HG03175 (cell line): ENCODE measurements at regions not wholly inside any gene's neighbourhood (a gene's known extent, or its start where the extent isn't known, plus 50 kb on each side); places are given as distances from the start of the nearest gene placed in this dataset.
"Not testable (repeated sequence)": the region's sequence is repeated elsewhere in the genome, so short reads cannot be mapped to it uniquely, and the experiment has no call there.

Experiments
- ATAC-seq: cut with Tn5 transposase; IDR thresholded peaks from one replicate; pipeline ENCODE4 v1.9.1; 2021; ENCODE audit warnings: mild to moderate bottlenecking, moderate library complexity; ENCODE audit not compliant: unreplicated experiment

- not testable (repeated sequence) for ATAC-seq
These were observed 71.5 kb downstream of the WSB1 start for GRCh38 chr17:27365329-27365945.

- ATAC-seq, result no peak
These were observed 72.5 kb downstream of the WSB1 start for GRCh38 chr17:27366437-27366836.

DNA sequence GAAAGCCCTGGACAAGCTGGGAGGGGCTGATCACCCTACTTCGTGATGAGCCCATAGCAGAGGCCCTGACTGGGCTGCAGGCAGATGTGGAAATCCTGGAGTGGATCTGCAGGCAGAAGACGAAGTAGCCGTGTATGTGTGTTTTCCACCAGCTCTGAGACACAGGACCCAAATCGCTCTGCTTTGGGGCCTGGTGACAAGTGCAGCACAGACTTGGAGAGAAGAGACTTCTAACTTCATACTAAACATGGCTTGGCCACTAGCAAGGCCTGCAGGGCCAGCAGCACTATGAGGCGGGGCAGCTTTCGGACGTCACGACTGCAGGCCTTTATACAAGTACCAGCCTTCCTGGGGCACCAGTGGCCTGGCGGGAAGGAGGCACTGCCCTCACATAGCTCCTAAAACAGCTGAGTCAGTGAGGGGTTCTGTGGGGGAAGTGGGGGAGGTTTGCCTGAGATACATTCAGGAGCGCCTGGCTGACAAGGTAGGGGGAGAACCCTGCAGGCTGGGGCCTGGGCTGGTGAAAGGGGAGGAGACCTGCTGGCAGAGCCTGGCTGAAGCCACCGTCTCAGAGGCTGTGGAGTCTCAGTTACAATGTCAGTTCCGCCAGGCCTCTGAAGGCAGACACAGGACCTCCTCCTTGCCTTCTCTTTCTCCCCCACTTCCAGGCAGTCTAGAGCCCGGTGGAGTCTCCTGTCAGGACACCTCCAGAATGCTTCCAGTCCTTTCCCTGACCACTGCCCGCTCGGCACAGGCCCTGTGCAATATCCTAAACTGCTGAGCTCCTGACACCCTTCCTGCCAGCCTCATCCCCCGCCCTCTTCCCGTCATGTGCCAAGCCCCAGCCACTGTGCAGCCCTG, 73.4 kb downstream of the WSB1 start:
- ATAC-seq, result no peak

DNA sequence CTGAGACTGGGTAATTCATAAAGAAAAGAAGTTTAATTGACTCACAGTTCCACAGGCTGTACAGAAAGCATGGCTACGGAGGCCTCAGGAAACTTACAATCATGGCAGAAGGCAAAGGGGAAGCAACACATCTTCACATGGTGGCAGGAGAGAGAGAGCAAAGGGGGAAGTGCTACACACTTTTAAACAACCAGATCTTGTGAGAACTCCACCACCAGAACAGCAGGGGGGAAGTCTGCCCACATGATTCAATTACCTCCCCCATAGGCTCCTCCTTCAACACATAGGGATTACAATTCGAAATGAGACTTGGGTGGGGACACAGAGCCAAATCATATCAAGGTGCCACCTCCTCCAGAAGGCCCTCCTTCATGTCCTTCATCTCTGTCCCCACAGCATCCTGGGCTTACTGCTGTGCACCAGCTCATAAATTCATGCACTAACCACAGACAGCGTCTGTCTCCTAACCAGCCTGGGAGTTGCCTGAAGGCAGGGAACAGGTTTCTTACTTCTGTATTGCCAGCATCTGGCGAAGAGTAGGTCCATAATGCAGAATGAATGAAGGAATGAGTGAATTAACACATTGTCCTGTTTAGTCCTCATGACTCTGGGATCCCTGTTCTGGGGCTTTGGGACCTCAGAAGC, 74.4 kb downstream of the WSB1 start:
- ATAC-seq, result no peak

GRCh38 chr17:27368980-27369379, 75.1 kb downstream of the WSB1 start:
- no peak for ATAC-seq

- ATAC-seq, result no peak
These were observed 76.9 kb downstream of the WSB1 start for GRCh38 chr17:27370776-27371175.

DNA sequence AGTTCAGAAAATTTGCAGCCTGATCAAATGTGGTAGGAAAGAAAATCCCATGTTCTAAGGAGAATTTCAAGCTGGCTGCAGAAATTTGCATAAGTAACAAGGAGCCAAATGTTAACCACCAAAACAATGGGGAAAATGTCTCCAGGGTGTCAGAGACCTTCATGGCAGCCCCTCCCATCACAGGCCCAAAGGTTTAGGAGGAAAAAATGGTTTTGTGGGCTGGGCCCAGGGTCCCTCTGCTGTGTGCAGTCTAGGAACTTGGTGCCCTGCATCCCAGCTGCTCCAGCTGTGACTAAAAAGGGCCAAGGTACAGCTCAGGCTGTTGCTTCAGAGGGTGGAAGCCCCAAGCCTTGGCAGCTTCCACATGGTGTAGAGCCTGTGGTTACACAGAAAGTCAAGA, 79.8 kb downstream of the WSB1 start:
- ATAC-seq, result not testable (repeated sequence)

DNA sequence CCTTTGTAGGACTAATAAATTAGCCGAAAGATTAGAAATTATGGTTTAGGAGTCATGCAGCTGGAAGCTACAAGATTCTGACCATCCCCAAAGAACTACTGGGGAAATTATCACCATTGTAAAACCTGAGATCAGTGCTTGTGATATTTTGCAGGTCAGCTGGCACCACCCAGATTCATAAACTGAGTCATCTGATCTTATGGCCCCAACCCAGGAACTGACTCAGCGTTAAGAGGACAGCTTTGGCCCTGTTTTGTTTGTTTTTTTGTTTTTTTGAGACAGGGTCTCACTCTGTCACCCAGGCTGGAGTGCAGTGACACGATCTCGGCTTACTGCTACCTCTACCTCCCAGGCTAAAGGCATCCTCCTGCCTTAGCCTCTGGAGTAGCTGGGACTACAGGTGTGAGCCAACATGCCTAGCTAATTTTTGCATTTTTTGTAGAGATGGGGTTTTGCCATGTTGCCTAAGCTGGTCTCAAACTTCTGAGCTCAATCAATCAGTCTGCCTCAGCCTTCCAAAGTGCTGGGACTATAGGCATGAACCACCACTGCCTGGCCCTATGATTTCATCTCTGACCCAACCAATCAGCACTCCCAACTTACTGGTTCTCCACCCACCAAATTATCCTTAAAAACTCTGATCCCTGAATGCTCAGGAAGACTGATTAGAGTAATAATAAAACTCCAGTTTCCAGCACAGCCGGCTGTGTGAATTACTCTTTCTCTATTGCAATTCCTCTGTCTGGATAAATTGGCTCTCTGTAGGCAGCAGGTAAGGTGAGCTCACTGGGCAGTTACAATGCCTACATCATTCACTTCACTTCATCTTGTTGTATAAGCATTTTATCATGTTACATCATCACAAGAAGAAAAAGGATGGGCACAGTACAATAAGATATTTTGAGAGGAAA, 79.4 kb upstream of the KSR1 start:
- no peak for ATAC-seq

DNA sequence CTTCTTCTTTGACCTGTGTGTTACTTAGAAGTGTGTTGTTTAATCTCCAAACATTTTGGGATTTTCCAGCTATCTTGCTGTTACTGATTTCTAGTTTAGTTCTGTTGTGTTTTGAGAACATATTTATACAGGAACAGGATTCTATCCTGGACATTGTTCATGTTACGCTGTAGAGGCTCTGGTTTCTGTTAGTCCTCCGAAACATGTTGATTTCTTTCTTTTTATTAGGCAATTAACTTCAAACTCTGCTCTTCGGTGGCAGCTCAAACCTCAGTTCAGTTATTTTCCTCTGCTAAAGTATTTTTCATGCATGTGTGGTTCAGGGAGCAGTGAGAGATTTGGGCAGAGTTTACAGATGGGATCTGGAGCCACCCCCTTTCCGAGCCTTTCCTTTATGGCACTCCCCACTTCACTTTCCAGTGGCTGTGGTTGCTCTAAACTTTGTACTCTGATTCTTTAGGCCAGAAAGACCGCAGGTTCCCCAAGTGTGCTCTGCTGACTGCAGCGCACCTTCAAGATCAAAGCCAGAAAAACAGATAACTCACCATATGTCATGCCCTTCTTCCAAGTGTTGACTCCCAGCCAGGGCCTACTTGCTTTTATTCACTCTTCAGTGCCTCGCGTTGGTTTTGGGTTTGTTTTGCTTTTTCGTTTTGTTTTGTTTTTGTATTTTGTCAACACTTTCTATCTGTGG, 77.6 kb upstream of the KSR1 start:
- no peak for ATAC-seq

- no peak for ATAC-seq
These were observed 76.2 kb upstream of the KSR1 start for GRCh38 chr17:27379888-27380533.

DNA sequence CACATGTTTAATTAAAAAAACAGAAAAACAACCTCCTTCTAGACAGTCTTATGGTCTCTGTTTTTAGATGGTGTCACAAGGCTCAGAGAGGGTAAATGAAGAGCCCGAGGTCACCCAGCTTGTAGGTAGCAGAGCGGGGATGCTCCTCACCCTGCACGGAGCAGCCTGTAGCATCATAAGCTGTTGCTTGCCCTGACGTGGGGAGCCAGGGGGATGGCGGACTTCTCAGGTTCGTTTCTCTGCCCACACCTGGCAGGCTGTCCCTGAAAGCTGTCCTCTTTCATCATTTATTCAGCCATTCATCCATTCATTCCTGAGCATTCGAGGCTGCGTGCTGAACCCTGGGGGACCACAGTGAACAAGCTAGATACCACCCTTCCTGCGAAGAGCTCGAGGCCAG, 75.7 kb upstream of the KSR1 start:
- no peak for ATAC-seq

DNA sequence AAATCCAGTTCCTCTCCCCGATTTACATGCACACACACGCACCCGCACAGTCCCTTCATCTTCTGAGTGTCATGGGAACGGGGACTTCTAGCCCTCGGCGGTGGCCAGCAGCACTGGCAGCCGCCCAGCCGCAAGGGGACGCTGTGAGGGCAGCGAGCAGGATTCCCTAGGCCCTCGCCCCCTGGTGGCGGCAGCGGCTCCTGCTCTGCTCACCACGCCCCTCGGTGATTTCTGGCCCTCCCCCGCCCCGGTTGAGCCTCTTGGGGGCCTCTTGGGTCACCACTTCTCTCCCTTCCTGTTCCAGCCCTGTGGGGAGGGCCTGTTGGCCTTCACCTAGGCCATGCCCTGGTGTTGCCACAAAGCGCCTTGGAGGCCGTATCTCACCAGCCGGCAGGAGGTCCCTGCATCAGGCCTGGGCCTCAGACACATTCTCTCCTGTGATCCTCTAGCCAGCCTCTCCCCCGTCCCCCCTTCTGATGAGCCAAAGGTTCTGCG, 75.2 kb upstream of the KSR1 start:
- peak; percentile 75 for ATAC-seq

DNA sequence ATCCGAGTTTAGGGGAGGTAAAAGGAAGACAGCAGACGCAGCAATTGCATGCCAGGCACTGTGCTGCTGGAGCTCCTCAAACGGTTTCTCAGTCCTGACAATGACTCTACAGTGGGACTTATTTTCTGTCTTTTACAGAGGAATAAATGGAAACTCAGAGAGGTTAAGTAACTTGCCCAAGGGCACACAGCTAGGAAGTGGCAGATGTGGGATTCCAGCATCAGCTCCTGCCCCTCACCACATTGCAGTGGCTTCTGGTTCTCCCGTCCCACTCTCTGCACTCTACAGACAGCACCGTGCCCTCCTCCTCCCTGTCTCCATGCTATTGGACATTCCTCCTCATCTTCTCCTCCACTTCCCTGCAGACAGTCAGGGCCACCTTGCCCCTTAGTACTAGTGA, 74.2 kb upstream of the KSR1 start:
- no peak for ATAC-seq

DNA sequence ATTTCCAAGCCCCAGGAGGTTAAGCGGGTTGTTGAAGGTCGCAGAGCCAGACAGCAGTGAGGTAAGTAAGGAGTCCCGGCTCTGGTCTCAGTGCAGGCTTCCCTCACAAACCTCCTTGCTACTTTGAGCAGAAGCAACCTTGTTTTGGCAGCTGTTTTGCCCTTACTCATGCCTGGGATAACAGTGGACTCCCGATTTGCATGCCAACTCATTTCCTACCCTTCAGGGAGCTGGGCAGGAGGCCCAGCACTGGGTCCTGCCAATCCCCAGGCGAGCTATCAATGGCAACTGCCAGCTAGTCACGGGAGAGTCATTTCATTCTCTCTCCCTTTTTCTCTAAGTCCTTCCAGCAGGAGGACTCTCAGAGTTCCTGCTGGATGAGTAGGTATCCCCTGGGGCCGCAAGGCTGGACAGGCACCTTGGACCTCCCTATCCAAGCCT, 72.0 kb upstream of the KSR1 start:
- ATAC-seq, result no peak

DNA sequence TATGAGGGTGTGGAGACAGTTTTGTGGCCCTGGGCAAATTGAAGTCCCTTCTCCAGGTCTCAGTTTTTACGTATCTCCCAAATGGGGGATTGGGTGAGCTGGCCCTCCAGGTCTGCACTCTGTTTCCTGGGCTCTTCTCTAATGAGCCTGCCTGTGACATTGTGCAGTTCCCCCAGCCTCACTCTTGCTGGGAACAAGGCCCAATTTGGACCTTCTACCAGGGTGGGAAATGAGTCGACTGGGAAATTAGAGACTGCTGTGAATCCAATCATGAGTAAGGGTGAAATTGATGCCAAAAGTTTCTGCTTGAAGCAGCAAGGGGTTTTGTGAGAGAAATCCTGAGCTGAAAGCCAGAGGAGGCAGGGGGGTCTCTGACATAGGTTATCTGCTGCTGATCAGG, 71.5 kb upstream of the KSR1 start:
- ATAC-seq, result no peak

- no peak for ATAC-seq
These were observed 70.6 kb upstream of the KSR1 start for GRCh38 chr17:27385626-27386025.

DNA sequence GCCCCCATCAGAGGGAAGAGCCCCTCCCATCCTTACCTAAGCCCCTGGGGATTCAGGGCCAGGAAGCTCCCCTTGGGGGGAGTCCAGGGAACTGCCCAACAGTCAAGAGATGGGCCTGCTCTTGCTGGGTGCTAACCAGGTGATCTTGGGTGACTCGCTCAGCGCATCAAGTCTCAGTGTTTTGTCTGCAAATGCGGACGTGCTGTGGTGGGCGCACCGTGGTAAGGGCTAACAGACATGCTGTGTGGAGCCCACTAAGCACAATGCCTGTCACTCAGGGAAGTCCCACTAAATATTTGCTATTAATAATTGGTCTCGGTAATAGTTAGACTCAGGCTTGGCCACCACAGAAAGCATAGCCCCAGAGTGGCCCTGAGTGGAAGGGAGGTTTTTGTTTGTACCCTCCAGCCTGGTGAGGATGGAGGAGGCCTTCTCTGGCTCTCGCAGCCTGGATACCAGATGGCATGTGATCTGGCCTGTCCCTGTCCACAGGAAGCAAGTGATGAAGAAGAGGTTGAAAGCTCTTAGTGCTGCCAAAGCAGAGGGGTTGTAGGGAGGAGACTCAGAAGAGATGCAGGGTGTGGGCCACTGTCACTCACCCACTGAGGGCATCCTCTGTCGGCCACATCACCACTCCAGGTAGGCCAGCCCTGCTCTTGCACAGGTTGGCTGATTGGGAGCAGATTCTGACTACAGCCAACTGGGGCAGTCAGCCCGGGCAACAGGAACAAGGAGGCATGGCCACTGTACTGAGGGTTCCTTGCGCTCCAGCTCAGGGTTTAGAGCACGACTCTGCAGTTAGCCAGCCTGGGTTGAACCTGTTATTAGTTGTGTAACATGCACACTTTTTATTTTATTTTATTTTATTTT, 69.8 kb upstream of the KSR1 start:
- ATAC-seq, result no peak

DNA sequence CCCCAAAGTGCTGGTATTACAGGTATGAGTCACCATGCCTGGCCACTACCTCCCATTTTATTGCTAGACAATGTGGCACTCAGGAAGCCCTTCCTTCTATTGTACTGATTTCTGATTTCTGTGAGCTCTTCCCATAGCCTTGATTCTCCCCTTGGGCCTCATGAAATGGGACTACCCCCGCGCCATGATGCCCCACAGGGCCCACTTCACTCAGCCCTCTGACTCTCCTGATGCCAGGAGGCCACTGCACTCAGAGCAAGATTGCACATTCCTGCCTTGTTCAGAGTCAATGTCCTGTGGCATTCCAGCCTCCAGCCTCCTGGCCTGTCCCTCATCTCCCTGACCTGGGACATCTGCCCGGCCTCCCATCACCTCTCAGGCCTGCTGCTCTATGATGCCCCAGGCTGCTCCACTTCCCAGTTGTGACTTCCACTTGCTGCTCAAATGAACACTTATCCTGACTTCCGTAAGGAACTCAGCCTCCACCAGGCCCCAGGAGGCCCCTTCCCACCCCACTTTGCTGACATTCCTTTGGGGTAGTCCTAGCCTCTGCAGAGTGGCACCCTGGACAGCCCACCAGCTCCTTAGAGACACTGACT, 66.6 kb upstream of the KSR1 start:
- ATAC-seq, result no peak
